DOHH2 (cell line): ENCODE measurements at regions not wholly inside any gene's neighbourhood (a gene's known extent, or its start where the extent isn't known, plus 50 kb on each side); places are given as distances from the start of the nearest gene placed in this dataset.

Source experiments
- EZH2phosphoT487 ChIP-seq: fragments of 200-600 bp; sonication (generic); IDR thresholded peaks from 2 replicates; pipeline ENCODE4 v1.6.1; 2017; ENCODE audit warnings: borderline replicate concordance, mild to moderate bottlenecking, antibody characterized with exemption, low read length, moderate library complexity, mixed read lengths
- TF ChIP-seq, protein P1 (sequence below): fragments of 200-600 bp; sonication (generic); IDR thresholded peaks from one replicate; pipeline ENCODE4 v1.5.1; 2014; ENCODE audit warnings: antibody characterized with exemption, mild to moderate bottlenecking, low read depth, low read length; ENCODE audit not compliant: poor library complexity, severe bottlenecking

DNA sequence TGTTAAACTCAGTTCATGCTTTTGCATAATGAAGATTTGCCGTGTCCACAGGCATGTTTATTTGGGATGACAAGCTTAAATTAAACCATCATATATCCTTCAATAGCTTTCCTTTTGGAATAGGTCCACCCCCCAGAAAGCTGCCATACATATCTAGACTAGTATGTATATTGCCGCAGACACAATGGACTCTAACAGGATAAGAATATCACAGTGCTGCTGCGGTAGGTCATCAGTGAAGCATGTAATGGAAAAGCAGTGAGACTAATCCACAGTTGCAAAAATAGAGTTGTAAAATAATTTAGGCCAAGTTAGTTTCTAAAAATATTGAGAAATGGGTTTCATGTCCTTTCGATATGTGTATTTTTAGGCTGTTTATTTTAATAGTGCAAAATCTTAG, 819.9 kb upstream of the DPPA4 start:
- TF ChIP-seq, protein P1, sequence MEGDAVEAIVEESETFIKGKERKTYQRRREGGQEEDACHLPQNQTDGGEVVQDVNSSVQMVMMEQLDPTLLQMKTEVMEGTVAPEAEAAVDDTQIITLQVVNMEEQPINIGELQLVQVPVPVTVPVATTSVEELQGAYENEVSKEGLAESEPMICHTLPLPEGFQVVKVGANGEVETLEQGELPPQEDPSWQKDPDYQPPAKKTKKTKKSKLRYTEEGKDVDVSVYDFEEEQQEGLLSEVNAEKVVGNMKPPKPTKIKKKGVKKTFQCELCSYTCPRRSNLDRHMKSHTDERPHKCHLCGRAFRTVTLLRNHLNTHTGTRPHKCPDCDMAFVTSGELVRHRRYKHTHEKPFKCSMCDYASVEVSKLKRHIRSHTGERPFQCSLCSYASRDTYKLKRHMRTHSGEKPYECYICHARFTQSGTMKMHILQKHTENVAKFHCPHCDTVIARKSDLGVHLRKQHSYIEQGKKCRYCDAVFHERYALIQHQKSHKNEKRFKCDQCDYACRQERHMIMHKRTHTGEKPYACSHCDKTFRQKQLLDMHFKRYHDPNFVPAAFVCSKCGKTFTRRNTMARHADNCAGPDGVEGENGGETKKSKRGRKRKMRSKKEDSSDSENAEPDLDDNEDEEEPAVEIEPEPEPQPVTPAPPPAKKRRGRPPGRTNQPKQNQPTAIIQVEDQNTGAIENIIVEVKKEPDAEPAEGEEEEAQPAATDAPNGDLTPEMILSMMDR, result no peak
- TF ChIP-seq EZH2phosphoT487, result no peak
